Panc1 (cell line): ENCODE measurements at regions not wholly inside any gene's neighbourhood (a gene's known extent, or its start where the extent isn't known, plus 50 kb on each side); places are given as distances from the start of the nearest gene placed in this dataset.

Source experiments
- ATAC-seq: fragments of 200-7000 bp; cut with Tn5 transposase; 2 replicates; pipeline ENCODE4 v1.9.1; 2020; ENCODE audit warnings: mild to moderate bottlenecking, moderate library complexity
- BruUV-seq: library from RNA; stranded (reverse); fragments of 400-500 nt; replicated peaks from 2 replicates; lab custom pipeline; 2021; lab: Mats Ljungman, UMichigan
- CTCF ChIA-PET: fragments of 300-600 bp; sonication (Branson Sonifier 250); formaldehyde crosslinking; loops from one replicate; lab custom pipeline; 2022; ENCODE audit warnings: antibody characterized with exemption; lab: Charles Lee
- POLR2A ChIA-PET: fragments of 300-600 bp; sonication (Branson Sonifier 250); formaldehyde crosslinking; loops from one replicate; lab custom pipeline; 2022; ENCODE audit warnings: antibody characterized with exemption; lab: Charles Lee
- DNase-seq: peaks from one replicate; pipeline ENCODE4 v3.0.0-alpha.2; 2010; ENCODE audit warnings: low read depth, low spot score
- H3K27ac ChIP-seq: 2 replicates; pipeline ENCODE4 v1.5.1; 2011; ENCODE audit warnings: mild to moderate bottlenecking, low read length, inconsistent platforms
- H3K27me3 ChIP-seq: fragments of 200-500 bp; sonication (Bioruptor generic); 2 replicates; pipeline ENCODE4 v1.6.0; 2014; ENCODE audit warnings: low read length, inconsistent platforms; ENCODE audit not compliant: control insufficient read depth, insufficient read depth
- H3K36me3 ChIP-seq: fragments of 200-500 bp; sonication (Bioruptor generic); 2 replicates; pipeline ENCODE4 v1.5.1; 2014; ENCODE audit warnings: inconsistent platforms, mild to moderate bottlenecking, low read length, moderate library complexity; ENCODE audit not compliant: control insufficient read depth, insufficient read depth
- H3K4me1 ChIP-seq: 2 replicates; pipeline ENCODE4 v1.5.1; 2011; ENCODE audit warnings: inconsistent platforms, mild to moderate bottlenecking, low read length, moderate library complexity; ENCODE audit not compliant: control insufficient read depth, insufficient read depth
- H3K4me3 ChIP-seq, 2 experiments: 2 replicates each; pipeline ENCODE4 v1.5.1; 2011 to 2012; ENCODE audit warnings: low read depth in 2 of 2, low read length in 2 of 2, mild to moderate bottlenecking in 2 of 2, inconsistent platforms in 1 of 2, moderate library complexity in 1 of 2
- H3K9me3 ChIP-seq: fragments of 200-500 bp; sonication (Bioruptor generic); 2 replicates; pipeline ENCODE4 v1.5.1; 2014; ENCODE audit warnings: low read depth, mild to moderate bottlenecking, inconsistent platforms, low read length, moderate library complexity; ENCODE audit not compliant: control insufficient read depth, insufficient read depth
- CTCF ChIP-seq: fragments of 450-650 bp; IDR thresholded peaks from 2 replicates; pipeline ENCODE4 v1.5.1; 2017; ENCODE audit warnings: mild to moderate bottlenecking
- POLR2AphosphoS5 ChIP-seq: IDR thresholded peaks from 2 replicates; pipeline ENCODE4 v1.6.1; 2012; ENCODE audit warnings: mild to moderate bottlenecking, low read depth, low read length, moderate library complexity
- REST ChIP-seq, 2 experiments: IDR thresholded peaks; 2 replicates each; pipeline ENCODE4 v1.6.1; 2011 to 2012; ENCODE audit warnings: low read depth in 2 of 2, control low read depth in 1 of 2, low read length in 1 of 2, mild to moderate bottlenecking in 1 of 2, moderate library complexity in 1 of 2; ENCODE audit not compliant: insufficient read depth in 1 of 2
- SIN3A ChIP-seq: IDR thresholded peaks from 2 replicates; pipeline ENCODE4 v1.6.1; 2012; ENCODE audit warnings: low read depth, mild to moderate bottlenecking, low read length, moderate library complexity, borderline replicate concordance; ENCODE audit not compliant: insufficient read depth
- TCF7L2 ChIP-seq: IDR thresholded peaks from 2 replicates; pipeline ENCODE4 v1.6.1; 2011; ENCODE audit warnings: mild to moderate bottlenecking, low read depth, low read length, inconsistent platforms
- in situ Hi-C: cut with HindIII; loops from 2 replicates; pipeline ENCODE4 v1.10.0; 2016; ENCODE audit warnings: low sequenced_read_pairs, low pct_unique_long_range_greater_than_20kb
- intact Hi-C: fragments of 100-400 bp; cut with micrococcal nuclease; formaldehyde crosslinking; loops from one replicate; pipeline ENCODE4 v1.10.0; 2022; ENCODE audit not compliant: unreplicated experiment

GRCh38 chr1:99171184-99171813, 93.0 kb upstream of the PLPPR4 start:
- no peak for ATAC-seq
- Histone ChIP-seq H3K9me3 (no peaks in the 10 kb centered on the region), H3K27me3 (no peaks in the 10 kb centered on the region), H3K4me1 (no peaks in the 10 kb centered on the region), H3K4me3 (no peak overlapping the region), H3K36me3 (no peaks in the 10 kb centered on the region), H3K27ac (no peak overlapping the region)
- TF ChIP-seq SIN3A = no peak
- TF ChIP-seq REST (IDR thresholded peaks at IDR 0.05; ENCODE audit: insufficient read depth in 1 of 2, low read depth in 2 of 2, low read length in 1 of 2) = no peak
- no peak for TF ChIP-seq CTCF
- no peak for TF ChIP-seq TCF7L2
- no peak for TF ChIP-seq POLR2AphosphoS5
- intact Hi-C loops = no loop called here
- ChIA-PET CTCF (no interaction called here), POLR2A (no interaction called here)
- no TSS peak for BruUV-seq
- in situ Hi-C loops = no loop called here
- no peak for DNase-seq

- DNase-seq = no peak
- Histone ChIP-seq H3K4me3 (no peak overlapping the region), H3K27me3 (no peaks in the 10 kb centered on the region), H3K9me3 (no peaks in the 10 kb centered on the region), H3K27ac (no peak overlapping the region), H3K4me1 (no peaks in the 10 kb centered on the region), H3K36me3 (no peaks in the 10 kb centered on the region)
- ChIA-PET POLR2A (no interaction called here), CTCF (no interaction called here)
- no TSS peak for BruUV-seq
- in situ Hi-C loops = no loop called here
- ATAC-seq = no peak
- intact Hi-C loops = no loop called here
- no peak for TF ChIP-seq REST (IDR thresholded peaks at IDR 0.05; ENCODE audit: insufficient read depth in 1 of 2, low read depth in 2 of 2, low read length in 1 of 2)
- TF ChIP-seq SIN3A = no peak
- no peak for TF ChIP-seq TCF7L2
- TF ChIP-seq POLR2AphosphoS5 = no peak
- no peak for TF ChIP-seq CTCF
These were observed 91.0 kb upstream of the PLPPR4 start for GRCh38 chr1:99173282-99173681.
